ENCODE measurements at regions not wholly inside any gene's neighbourhood (a gene's known extent, or its start where the extent isn't known, plus 50 kb on each side); places are given as distances from the start of the nearest gene placed in this dataset.

DNA sequence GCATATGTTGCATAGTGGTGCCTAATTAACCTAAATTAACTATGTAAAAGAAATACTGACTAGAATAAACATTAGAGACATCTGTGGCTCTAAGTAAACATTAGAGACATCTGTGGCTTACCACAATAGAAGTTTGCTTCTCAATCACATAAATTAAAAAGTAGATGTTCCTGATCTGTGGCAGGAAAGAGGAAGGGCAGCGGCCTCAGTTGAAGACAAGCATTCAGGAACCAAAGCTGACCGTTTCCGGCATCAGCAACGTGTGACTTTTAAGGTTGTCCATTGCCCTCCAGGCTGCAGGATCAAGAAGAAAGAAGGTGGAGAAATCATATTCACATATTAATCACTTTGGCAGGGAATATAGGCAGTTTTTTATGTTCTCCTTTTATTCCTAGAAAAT is 336.3 kb upstream of the TRAM1L1 start:
- ATAC-seq (no peak), DNase-seq (no peak)
- Histone ChIP-seq H3K27ac (no peak overlapping the region), H3K27me3 (no peaks in the 10 kb centered on the region), H3K9me3 (peaks cover 0 to 7% (median 0%) of the 10 kb centered on the region in 12 donors), H3K36me3 (no peaks in the 10 kb centered on the region), H3K4me1 (no peaks in the 10 kb centered on the region), H3K4me3 (no peak overlapping the region)
- intact Hi-C loops (cut with DNase I) = no loop called here
- 63 to 70% (median 66%) methylated on average over 4 of the region's 4 CpGs for WGBS, 4 donors
- TF ChIP-seq POLR2A (IDR thresholded peaks at IDR 0.05) = no peak
- TF ChIP-seq, protein P1, sequence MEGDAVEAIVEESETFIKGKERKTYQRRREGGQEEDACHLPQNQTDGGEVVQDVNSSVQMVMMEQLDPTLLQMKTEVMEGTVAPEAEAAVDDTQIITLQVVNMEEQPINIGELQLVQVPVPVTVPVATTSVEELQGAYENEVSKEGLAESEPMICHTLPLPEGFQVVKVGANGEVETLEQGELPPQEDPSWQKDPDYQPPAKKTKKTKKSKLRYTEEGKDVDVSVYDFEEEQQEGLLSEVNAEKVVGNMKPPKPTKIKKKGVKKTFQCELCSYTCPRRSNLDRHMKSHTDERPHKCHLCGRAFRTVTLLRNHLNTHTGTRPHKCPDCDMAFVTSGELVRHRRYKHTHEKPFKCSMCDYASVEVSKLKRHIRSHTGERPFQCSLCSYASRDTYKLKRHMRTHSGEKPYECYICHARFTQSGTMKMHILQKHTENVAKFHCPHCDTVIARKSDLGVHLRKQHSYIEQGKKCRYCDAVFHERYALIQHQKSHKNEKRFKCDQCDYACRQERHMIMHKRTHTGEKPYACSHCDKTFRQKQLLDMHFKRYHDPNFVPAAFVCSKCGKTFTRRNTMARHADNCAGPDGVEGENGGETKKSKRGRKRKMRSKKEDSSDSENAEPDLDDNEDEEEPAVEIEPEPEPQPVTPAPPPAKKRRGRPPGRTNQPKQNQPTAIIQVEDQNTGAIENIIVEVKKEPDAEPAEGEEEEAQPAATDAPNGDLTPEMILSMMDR (IDR thresholded peaks at IDR 0.05) = no peak

DNA sequence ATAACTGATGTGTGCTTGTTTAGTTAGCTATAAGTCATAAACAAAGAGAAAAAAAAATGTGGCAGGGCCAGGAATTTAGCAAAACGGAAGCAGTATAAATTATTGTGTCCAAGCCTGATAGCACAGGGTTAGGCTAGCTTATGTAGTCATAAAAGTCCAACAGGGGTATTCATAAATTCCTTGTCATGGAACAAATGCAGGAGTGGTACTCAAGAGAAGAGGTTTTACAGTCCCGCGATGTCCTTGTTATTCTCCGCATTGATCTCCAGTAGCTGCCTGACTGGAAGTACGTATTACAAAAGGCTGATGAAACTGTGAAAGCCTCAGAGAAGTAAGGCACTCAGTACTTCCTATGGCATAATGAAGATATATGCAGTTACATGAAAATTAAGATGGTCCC is 336.9 kb upstream of the TRAM1L1 start:
- ATAC-seq (no peak), DNase-seq (no peak)
- Histone ChIP-seq H3K9me3 (peaks cover 0 to 7% (median 0%) of the 10 kb centered on the region in 12 donors), H3K27me3 (no peaks in the 10 kb centered on the region), H3K36me3 (no peaks in the 10 kb centered on the region), H3K27ac (no peak overlapping the region), H3K4me3 (no peak overlapping the region), H3K4me1 (no peaks in the 10 kb centered on the region)
- 94 to 96% (median 95%) methylated on average over 5 of the region's 5 CpGs for WGBS, 4 donors
- intact Hi-C loops (cut with DNase I) = no loop called here
- TF ChIP-seq, protein P1 (IDR thresholded peaks at IDR 0.05) = no peak
- no peak for TF ChIP-seq POLR2A (IDR thresholded peaks at IDR 0.05)

DNA sequence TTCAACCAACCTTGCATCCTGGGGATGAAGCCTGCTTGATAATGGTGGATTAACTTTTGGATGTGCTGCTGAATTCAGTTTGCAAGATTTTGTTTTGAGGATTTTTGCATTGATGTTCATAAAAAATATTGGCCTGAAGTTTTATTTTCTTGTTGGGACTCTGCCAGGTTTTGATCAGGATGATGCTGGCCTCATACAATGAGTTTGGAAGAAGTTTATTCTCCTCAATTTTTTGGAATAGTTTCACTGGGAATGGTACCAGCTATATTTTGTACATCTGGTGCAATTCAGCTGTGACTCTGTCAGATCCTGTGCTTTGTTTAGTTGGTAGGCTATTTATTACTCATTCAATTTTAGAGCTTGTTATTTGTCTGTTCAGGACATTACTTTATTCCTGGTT is 340.3 kb upstream of the TRAM1L1 start:
- ATAC-seq (no peak), DNase-seq (no peak)
- peaks cover 0 to 7% (median 0%) of the 10 kb centered on the region in 12 donors for H3K9me3 ChIP-seq
- no peaks in the 10 kb centered on the region for H3K4me1 ChIP-seq
- H3K36me3 ChIP-seq = no peaks in the 10 kb centered on the region
- H3K27me3 ChIP-seq = no peaks in the 10 kb centered on the region
- no peak overlapping the region for H3K4me3 ChIP-seq
- TF ChIP-seq, protein P1 (IDR thresholded peaks at IDR 0.05) = no peak
- TF ChIP-seq POLR2A (IDR thresholded peaks at IDR 0.05) = no peak
- intact Hi-C loops (cut with DNase I) = no loop called here
- H3K27ac ChIP-seq = no peak overlapping the region

DNA sequence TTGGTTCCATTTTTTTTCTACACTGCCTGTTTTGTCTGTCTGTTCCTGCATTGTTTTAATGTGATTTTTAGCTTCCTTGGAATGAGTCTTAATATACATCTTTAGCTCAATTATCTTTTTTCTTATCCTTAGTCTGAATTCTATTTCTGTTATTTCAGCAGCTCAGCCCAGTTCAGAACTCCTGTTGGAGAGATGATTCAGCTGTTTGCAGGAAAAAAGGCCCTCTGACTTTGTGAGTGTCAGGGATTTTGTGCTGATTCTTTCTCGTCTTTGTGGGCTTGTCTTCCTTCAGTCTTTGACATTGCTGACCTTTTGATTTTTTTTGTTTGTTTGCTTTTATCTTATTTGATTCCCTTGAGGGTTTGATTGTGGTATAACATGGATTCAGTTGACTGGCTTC is 343.2 kb upstream of the TRAM1L1 start:
- intact Hi-C loops (cut with DNase I) = no loop called here
- Histone ChIP-seq H3K36me3 (no peaks in the 10 kb centered on the region), H3K4me3 (no peak overlapping the region), H3K27ac (no peak overlapping the region), H3K27me3 (no peaks in the 10 kb centered on the region), H3K4me1 (no peaks in the 10 kb centered on the region), H3K9me3 (peaks cover 0 to under 1% (median 0%) of the 10 kb centered on the region in 12 donors)
- no peak for DNase-seq
- TF ChIP-seq POLR2A (IDR thresholded peaks at IDR 0.05) = no peak
- TF ChIP-seq, protein P1 (IDR thresholded peaks at IDR 0.05) = no peak
- 59 to 68% (median 64%) methylated on average over 1 of the region's 1 CpG for WGBS, 4 donors
- ATAC-seq = no peak
